MCF 10A (cell line): ENCODE measurements at regions not wholly inside any gene's neighbourhood (a gene's known extent, or its start where the extent isn't known, plus 50 kb on each side); places are given as distances from the start of the nearest gene placed in this dataset.

Source experiments
- BruUV-seq: library from RNA; stranded (reverse); fragments of 400-500 nt; replicated peaks from 2 replicates; lab custom pipeline; 2021; lab: Mats Ljungman, UMichigan
- CTCF ChIA-PET: fragments of 300-600 bp; sonication (Branson Sonifier 250); formaldehyde crosslinking; extraction: SDS; loops from one replicate; lab custom pipeline; 2021; ENCODE audit warnings: antibody characterized with exemption, inconsistent platforms; lab: Yijun Ruan, JAX
- POLR2A ChIA-PET: fragments of 300-600, 350-650 bp; sonication (Branson Sonifier 250); formaldehyde crosslinking; extraction: SDS; loops from one replicate; lab custom pipeline; 2020; ENCODE audit warnings: antibody characterized with exemption, inconsistent platforms; lab: Yijun Ruan, JAX
- DNase-seq: peaks from one replicate; pipeline ENCODE4 v3.0.0-alpha.2; 2018; ENCODE audit not compliant: unreplicated experiment
- H3K27ac Mint-ChIP-seq: one replicate; pipeline ENCODE4 v1.8.0; 2022; ENCODE audit warnings: mild to moderate bottlenecking, low read depth, mixed read lengths; ENCODE audit not compliant: unreplicated experiment
- H3K27me3 Mint-ChIP-seq: one replicate; pipeline ENCODE4 v1.8.0; 2022; ENCODE audit warnings: mixed read lengths; ENCODE audit not compliant: insufficient read depth, unreplicated experiment
- H3K36me3 Mint-ChIP-seq: one replicate; pipeline ENCODE4 v1.8.0; 2022; ENCODE audit warnings: mild to moderate bottlenecking, moderate library complexity, mixed read lengths; ENCODE audit not compliant: insufficient read depth, unreplicated experiment
- H3K4me1 Mint-ChIP-seq: one replicate; pipeline ENCODE4 v1.8.0; 2022; ENCODE audit warnings: mixed read lengths; ENCODE audit not compliant: insufficient read depth, unreplicated experiment
- H3K4me3 Mint-ChIP-seq: one replicate; pipeline ENCODE4 v1.8.0; 2022; ENCODE audit warnings: mild to moderate bottlenecking, moderate library complexity, mixed read lengths; ENCODE audit not compliant: unreplicated experiment
- H3K9me3 Mint-ChIP-seq: one replicate; pipeline ENCODE4 v1.8.0; 2022; ENCODE audit warnings: mixed read lengths; ENCODE audit not compliant: unreplicated experiment
- CTCF ChIP-seq: fragments of 200-600 bp; IDR thresholded peaks from one replicate; pipeline ENCODE4 v1.8.0; 2022; ENCODE audit warnings: antibody characterized with exemption, mild to moderate bottlenecking; ENCODE audit not compliant: unreplicated experiment
- intact Hi-C: fragments of 100-400 bp; cut with micrococcal nuclease; formaldehyde crosslinking; loops from 2 replicates; pipeline ENCODE4 v1.14.1; 2022

- no peak for DNase-seq
- H3K27ac Mint-ChIP-seq, result no peak overlapping the region
- H3K9me3 Mint-ChIP-seq, result no peaks in the 10 kb centered on the region
- H3K36me3 Mint-ChIP-seq, result no peaks in the 10 kb centered on the region
- CTCF ChIA-PET, result interaction anchor here (0.6 to 1.7 kb wide), 2 partner anchors 8 to 280 kb away, joined by 3 to 7 read pairs; no protein-coding TSS in a partner anchor
- intact Hi-C loops, result loop anchor here (2.0 kb wide), 1 partner anchor 397 kb away; the partner anchor contains the start of gene TRIB2
- peaks cover 43% of the 10 kb centered on the region for H3K4me1 Mint-ChIP-seq
- H3K4me3 Mint-ChIP-seq, result no peak overlapping the region
- POLR2A ChIA-PET, result interaction anchor here (0.7 to 2.4 kb wide), 3 partner anchors 15 to 131 kb away, joined by 3 to 9 read pairs (median 4); no protein-coding TSS in a partner anchor
- TF ChIP-seq CTCF, result no peak
- no TSS peak for BruUV-seq
- no peaks in the 10 kb centered on the region for H3K27me3 Mint-ChIP-seq
Measured at GRCh38 chr2:12320027-12320734, 396.6 kb upstream of the TRIB2 start.

GRCh38 chr2:12320991-12321641 is 395.6 kb upstream of the TRIB2 start:
- ChIA-PET CTCF (interaction anchor here (0.6 to 0.9 kb wide), 3 partner anchors 176 to 652 kb away, joined by 3 read pairs; no protein-coding TSS in a partner anchor), POLR2A (interaction anchor here (0.9 to 1.2 kb wide), 2 partner anchors 395 to 398 kb away, joined by 4 to 6 read pairs; partner anchors contain the start of gene TRIB2)
- Mint-ChIP-seq H3K27ac (peak overlapping the region; percentile 71), H3K36me3 (no peaks in the 10 kb centered on the region), H3K9me3 (no peaks in the 10 kb centered on the region), H3K4me1 (peaks cover 51% of the 10 kb centered on the region), H3K27me3 (no peaks in the 10 kb centered on the region), H3K4me3 (no peak overlapping the region)
- BruUV-seq, result no TSS peak
- peak; percentile 90 for DNase-seq
- no peak for TF ChIP-seq CTCF
- intact Hi-C loops, result loop anchor here (2.0 kb wide), 1 partner anchor 396 kb away; the partner anchor contains the start of gene TRIB2

GRCh38 chr2:12321886-12322285 is 394.9 kb upstream of the TRIB2 start:
- BruUV-seq, result no TSS peak
- CTCF ChIA-PET, result interaction anchor here (0.7 kb wide), 1 partner anchor 41 kb away, joined by 3 read pairs; no protein-coding TSS in a partner anchor

More at GRCh38 chr2:12321886-12322285, 394.9 kb upstream of the TRIB2 start:
- no peaks in the 10 kb centered on the region for H3K27me3 Mint-ChIP-seq
- intact Hi-C loops, result loop anchor here (2.0 kb wide), 1 partner anchor 395 kb away; the partner anchor contains the start of gene TRIB2
- H3K4me1 Mint-ChIP-seq, result peaks cover 50% of the 10 kb centered on the region
- no peak overlapping the region for H3K27ac Mint-ChIP-seq
- no peaks in the 10 kb centered on the region for H3K36me3 Mint-ChIP-seq
- H3K4me3 Mint-ChIP-seq, result no peak overlapping the region
- no peak for TF ChIP-seq CTCF
- DNase-seq, result no peak
- POLR2A ChIA-PET, result interaction anchor here (0.7 to 1.2 kb wide), 3 partner anchors 34 to 398 kb away, joined by 3 to 6 read pairs (median 4); partner anchors contain the start of gene TRIB2
- no peaks in the 10 kb centered on the region for H3K9me3 Mint-ChIP-seq
